GM21723 (cell line): ENCODE measurements at regions not wholly inside any gene's neighbourhood (a gene's known extent, or its start where the extent isn't known, plus 50 kb on each side); places are given as distances from the start of the nearest gene placed in this dataset.
"Not testable (repeated sequence)": the region's sequence is repeated elsewhere in the genome, so short reads cannot be mapped to it uniquely, and the experiment has no call there.

Source experiments
- ATAC-seq: cut with Tn5 transposase; IDR thresholded peaks from one replicate; pipeline ENCODE4 v1.9.1; 2021; ENCODE audit warnings: mild to moderate bottlenecking, moderate library complexity; ENCODE audit not compliant: unreplicated experiment

DNA sequence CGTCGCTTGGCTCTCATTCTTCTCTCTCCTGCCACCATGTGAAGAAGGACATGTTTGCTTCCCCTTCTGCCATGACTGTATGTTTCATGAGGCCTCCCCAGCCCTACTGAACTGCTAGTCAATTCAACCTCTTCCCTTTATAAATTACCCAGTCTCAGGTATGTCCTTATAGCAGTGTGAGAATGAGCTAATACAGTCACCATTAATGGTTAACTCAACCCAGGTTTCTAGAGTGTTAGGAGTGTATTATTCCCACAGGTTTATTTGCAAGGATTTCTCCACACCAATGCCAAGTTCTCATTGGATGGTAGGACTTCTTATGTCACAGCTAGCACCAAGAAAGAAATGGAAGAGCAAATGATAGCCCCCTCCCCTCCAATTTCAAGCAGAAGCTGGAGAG is 71.9 kb downstream of the DYNAP start:
- no peak for ATAC-seq

DNA sequence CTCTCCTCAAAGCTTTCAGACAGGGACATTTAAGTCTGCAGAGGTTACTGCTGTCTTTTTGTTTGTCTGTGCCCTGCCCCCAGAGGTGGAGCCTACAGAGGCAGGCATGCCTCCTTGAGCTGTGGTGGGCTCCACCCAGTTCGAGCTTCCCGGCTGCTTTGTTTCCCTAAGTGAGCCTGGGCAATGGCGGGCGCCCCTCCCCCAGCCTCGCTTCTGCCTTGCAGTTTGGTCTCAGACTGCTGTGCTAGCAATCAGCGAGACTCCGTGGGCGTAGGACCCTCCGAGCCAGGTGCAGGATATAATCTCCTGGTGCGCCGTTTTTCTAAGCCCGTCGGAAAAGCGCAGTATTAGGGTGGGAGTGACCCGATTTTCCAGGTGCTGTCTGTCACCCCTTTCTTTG is 78.7 kb downstream of the DYNAP start:
- not testable (repeated sequence) for ATAC-seq

DNA sequence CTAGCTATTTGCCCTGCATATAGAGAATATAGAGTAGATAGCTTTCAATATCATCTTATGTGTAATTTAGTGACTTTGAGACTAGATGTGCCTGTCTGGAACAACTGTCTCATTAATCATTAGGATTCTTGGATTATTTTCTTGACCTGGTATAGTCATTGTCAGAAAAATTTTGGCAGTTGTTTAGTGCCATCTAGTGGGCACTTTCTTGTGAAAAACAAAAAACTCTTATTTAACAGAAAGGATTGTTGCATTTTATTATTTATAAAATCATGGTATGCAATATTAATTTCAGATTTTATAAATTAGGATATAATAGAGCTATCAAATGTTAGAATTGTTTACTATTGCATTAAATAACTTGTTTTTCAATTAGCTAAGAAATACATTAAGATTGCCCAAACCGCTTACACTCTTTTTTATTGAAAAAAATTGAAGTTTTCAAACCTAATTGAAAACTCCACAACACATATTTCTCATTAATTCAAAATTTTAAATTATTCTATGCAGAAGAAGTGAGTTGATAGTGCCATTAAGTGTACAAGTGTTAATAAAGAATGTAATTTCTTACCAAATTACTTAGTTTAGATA is 80.3 kb downstream of the DYNAP start:
- ATAC-seq = no peak

DNA sequence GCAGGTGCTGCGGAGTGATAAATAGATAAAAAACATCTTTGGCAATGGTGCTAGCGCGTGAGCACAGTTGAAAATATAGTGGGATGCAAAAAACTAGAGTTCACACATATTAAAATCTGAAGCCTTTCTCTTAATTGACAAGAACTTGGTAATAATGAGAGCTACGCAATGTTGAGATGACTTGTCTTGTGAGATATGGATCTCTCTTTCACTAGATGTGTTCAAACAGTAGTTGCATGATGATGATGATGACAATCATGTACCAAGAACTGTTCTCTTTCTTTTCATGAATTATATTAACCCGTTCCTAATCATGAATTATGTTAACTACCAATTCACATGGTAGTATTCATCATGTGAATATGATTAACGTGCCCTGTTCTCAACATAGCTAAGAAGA is 81.1 kb downstream of the DYNAP start:
- ATAC-seq = no peak

DNA sequence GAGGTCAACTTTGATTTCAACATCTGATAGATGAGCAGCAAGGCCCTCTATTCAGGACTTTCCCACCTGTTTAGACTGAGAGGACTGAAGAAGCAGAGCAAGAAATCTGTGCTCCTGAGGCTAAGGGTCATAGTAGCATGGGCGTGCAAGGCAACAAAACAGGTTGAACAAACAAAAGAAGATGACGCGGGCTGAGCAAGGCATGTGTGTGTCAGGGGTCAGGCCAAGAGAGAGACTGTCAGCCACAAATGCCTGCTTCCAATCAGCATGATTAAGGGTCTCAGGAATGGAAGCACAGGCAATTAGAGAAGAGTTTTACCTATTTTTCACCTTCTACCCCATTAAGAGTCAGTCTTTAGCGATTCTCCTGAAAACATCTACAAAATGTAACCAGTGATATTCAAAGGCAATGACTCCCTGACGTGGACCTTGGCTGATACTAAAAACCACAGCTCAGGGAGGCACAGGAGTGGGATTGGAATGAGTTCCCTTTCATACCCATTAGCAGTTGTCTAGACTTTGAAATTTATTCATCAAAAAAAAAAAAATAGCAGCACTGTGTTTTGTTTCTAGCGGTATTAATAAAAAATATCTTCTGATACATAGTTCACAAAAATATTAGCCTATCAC is 81.9 kb downstream of the DYNAP start:
- ATAC-seq = no peak

DNA sequence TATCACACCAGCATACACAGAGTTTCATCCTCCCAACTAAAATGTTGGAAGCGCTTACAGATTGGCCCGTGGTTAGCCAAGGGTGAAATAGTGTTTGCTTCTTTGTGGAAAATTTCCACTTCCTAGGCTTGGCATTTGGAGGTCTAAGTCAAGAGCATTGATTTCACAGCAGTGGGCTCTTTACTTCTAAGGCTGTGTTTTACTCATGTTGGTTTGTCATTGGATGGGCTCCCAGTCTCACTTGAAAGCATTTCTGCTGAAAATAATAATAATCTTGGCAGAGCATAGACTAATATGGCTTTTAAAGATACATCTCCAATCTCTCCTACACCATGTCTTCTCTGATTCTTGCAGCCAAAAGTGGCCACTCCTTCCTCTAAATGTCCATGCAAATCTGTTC is 82.9 kb downstream of the DYNAP start:
- no peak for ATAC-seq

GRCh38 chr18:54675076-54675475 is 84.0 kb downstream of the DYNAP start:
- no peak for ATAC-seq

DNA sequence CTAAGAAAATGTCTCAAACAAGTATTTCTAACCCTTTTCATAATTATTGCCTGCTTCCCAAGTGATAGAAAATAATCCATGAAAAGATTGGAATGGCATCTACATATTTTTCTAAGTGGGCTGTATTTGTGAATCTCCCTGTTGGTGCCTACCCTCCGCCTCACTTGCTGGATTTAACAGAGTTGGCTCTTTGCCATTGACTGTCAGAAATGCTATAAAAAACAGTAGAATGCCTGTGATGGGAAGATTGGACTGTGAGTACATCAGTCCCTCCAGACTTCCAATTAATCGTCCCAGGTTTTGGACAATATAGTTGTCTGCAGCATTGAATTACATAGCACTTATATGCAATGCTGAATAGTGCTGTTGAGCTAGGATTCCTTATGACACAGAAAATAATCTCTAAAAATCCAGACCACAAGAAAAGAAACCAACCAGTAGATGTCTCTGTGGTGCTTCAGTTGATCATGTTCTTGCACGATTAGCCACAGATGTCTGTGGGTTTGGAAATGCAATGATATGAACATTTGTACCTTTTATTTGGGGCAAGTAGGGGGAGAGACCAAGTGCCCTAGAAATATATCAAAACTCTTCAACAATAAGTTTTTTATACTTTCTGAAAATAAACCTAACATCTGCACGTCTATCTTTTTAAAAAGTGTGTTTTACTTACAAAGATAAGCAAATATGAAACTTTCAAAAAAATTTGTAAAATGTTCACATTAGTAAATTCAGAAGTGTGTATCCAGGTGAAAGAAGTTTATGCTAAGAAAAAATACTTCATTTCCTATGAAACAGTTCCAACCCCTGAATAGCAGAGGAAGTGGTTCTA is 88.5 kb downstream of the DYNAP start:
- no peak for ATAC-seq

DNA sequence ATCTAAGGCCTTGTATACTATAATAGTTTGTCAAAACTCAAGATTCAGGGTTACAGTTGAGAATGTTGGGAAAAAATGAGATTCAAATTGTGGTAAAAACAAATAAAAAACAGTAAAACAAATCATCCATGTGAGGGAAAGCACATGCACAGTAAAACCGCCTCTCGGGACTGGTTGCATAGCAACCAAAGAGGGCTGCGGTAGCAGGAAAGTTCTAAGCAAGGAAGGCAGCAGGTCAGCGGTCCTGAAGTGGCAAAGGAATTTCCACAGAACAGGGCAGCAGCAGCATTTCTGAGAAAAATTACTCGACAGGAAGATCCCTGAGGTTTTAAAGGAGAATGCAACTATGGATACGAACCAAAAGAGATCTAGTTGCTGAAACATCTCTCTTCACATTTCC is 93.7 kb downstream of the DYNAP start:
- ATAC-seq = no peak

DNA sequence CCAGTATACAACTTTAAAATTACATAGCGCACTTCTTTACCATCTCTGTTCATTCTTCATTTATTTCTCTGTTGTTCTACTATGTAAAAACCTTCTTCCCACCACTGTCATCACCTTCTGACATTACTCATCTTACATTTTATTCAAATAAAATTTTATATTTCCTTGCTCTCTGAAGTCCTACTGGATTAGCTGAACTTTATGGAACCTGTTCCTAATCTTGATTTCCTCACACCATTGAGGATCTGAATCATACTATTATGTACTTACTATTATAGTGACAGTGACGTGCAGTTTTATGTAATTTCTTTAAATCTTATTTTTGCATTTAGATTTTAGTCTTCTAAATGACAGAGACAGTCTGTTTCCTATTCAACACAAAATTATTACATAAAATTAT is 98.3 kb downstream of the DYNAP start:
- no peak for ATAC-seq

DNA sequence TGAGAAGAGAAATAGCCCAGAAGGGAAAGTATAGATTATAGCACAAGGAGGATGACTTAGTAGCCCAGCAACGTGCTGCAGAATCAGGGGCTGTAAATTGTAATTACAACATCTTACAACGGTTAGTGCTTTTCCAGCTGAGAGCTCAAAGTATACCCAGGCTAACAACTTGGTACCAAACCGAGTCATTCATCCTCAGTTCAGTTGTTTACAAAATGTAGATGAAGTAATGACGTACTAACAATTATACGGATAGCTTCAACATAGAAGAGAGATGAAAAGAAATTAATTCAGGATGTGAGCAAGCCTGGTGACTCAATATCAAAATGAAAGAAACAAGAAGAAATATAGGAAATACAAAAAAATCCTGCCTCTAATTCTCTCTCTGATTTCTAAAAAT is 99.2 kb downstream of the DYNAP start:
- ATAC-seq = no peak

- ATAC-seq = no peak
These were observed 101.4 kb downstream of the DYNAP start for GRCh38 chr18:54692463-54692862.

DNA sequence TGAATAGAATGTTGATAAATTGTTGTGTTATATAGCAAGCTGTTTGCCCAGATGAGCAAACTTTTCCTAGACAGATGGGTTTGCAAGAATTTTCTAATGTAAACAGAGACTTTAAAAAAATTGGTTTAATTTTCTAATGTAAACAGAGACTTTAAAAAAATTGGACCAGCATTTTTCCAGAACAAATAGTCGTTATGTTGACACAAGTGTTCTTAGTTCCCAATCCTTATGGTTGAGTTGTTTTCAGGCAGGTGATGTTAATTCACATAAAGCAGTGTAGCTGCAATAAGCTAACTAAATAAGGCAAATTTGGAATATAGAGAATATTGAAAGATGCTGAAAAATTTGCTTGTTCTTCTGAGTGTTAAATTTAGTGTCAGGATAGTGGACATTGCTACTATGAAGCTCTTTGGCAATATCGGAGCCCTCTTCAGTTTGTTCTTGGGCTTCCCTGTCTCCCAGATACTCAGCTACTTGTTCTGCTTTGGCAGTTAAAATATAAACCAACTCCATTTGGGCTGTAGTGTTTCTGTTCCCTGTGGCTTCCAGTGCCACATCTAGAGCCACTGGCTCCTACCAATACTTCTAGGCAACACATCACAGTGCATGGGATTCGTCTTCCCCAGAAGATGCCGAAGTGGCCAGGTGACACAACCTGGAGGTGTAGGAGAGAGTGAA is 105.7 kb downstream of the DYNAP start:
- ATAC-seq = no peak

- no peak for ATAC-seq
These were observed 109.5 kb downstream of the DYNAP start for GRCh38 chr18:54700580-54700979.

GRCh38 chr18:54702686-54703085 is 111.6 kb downstream of the DYNAP start:
- no peak for ATAC-seq

DNA sequence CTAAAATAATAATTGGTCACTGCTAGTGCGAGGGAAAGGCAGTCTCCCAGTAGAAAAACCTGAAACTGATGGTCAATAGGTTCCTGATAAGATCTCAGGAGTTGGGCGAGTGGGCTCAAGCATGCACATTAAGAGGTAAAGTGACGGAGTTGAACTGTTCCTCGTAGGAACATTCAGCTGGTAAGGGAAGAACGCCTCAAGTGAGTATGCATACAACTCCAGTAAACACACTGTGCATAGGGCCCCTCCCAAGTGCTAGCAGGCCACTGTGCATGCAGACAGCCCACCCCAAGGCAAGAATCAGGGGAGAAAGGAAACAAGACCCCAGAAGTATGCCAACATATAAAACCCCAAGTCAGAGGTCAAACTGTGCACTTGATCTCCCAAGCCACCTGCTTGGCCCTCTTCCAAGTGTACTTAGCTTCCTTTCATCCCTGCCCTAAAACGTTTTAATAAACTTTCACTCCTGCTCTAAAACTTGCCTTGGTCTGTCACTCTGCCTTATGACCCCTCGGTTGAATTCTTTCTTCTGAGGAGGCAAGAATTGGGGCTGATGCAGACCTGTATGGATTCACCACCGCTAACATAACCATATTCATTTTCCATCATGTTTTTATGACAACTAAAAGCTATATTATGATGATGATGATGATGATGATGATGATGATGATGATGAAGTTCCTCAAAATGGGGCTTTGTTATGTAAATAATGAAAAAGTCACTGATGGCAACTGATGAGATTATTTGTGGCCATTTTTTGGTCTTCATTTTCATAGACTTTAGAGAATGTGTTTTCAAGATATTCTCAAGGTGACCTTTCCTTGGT is 118.0 kb upstream of the RAB27B start:
- no peak for ATAC-seq

DNA sequence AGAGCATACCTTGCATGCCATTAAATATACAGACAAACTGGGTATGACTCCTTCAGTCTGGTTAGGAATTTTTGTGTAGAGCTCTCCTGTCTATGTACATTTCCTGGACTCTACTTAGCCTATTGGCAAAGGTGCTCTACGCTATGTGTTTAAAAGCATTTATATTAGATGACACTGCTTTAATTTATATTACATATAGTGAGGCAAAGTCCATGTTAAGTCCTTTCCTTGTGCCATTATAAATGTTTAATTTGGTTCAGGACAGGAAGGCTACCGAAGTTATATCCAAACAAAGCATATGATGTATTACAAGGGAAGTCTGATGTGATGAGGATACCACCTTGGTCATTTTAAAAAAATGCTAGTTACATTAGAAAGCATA is 117.4 kb upstream of the RAB27B start:
- ATAC-seq = no peak

DNA sequence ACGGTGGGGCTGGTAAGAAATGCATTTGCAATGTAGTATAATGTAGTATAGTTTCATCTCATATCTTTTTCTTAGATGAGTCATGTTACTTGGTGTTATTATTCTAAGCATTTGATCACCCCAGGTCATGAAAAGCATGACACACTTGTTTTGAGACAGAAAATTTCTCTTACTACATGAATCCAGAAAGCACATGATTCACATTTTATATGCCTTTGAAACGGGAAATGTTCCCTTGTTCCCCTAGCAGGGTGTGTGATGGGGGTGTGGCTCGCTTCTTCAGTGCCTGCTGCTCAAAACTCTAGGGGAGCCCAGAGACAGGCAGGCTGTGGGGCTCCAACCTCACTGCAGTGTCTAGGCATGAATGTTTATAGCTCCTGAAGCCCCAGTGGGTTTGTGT is 116.0 kb upstream of the RAB27B start:
- ATAC-seq = no peak

- no peak for ATAC-seq
These were observed 115.5 kb upstream of the RAB27B start for GRCh38 chr18:54712758-54713157.

GRCh38 chr18:54713386-54713785 is 114.9 kb upstream of the RAB27B start:
- no peak for ATAC-seq

GRCh38 chr18:54714851-54715250 is 113.4 kb upstream of the RAB27B start:
- ATAC-seq = no peak
